Body of pancreas (tissue), 4 donors: ENCODE measurements at regions not wholly inside any gene's neighbourhood (a gene's known extent, or its start where the extent isn't known, plus 50 kb on each side); places are given as distances from the start of the nearest gene placed in this dataset.

ENCODE experiments used
- ATAC-seq: fragments of 150-250 bp; one replicate; pipeline ENCODE4 v1.9.1; 2016
- DNase-seq, 4 donors: peaks; one replicate each; pipeline ENCODE4 v3.0.0-alpha.2; 2019
- H3K27ac ChIP-seq, 4 donors: fragments of 200-600 bp; sonication (generic); 1 replicate in 3 of 4; 2 replicates in 1 of 4; pipeline versions ENCODE4 v1.5.1 to v1.6.1; 2016 to 2019; ENCODE audit warnings: mild to moderate bottlenecking in 1 of 4, mixed read lengths in 1 of 4, moderate library complexity in 1 of 4
- H3K27me3 ChIP-seq, 2 donors: fragments of 200-600 bp; sonication (generic); one replicate each; pipeline ENCODE4 v1.6.0; 2016; ENCODE audit warnings: mild to moderate bottlenecking in 1 of 2
- H3K36me3 ChIP-seq, 2 donors: fragments of 200-600 bp; sonication (generic); replicated peaks in 1 of 2; 2 replicates each; pipeline ENCODE4 v1.5.1; 2016; ENCODE audit warnings: low read depth in 2 of 2; ENCODE audit not compliant: insufficient read depth in 1 of 2
- H3K4me1 ChIP-seq: fragments of 200-600 bp; sonication (generic); one replicate; pipeline ENCODE4 v1.6.0; 2016
- H3K4me3 ChIP-seq, 2 donors: fragments of 200-600 bp; sonication (generic); 1 replicate in 1 of 2; 2 replicates in 1 of 2; pipeline ENCODE4 v1.5.1; 2016 to 2019
- H3K9me3 ChIP-seq, 3 donors: fragments of 200-600 bp; sonication (generic); 1 replicate in 2 of 3; 2 replicates in 1 of 3; pipeline ENCODE4 v1.5.1; 2016
- CTCF ChIP-seq, 7 experiments: fragments of 450-650 bp in 4 of 7; fragments of 200-600 bp in 3 of 7; sonication (generic) in 3 of 7; IDR thresholded peaks; one replicate each; pipeline ENCODE4 v1.5.1; 2016 to 2019; ENCODE audit warnings: antibody characterized with exemption in 7 of 7
- POLR2A ChIP-seq, 3 donors: fragments of 450-650 bp; IDR thresholded peaks; one replicate each; pipeline ENCODE4 v1.6.1; 2016; ENCODE audit warnings: antibody characterized with exemption in 3 of 3, mild to moderate bottlenecking in 2 of 3
- WGBS, 2 donors: methylation state at CpG; one replicate each; pipeline ENCODE4 v1.1.5; 2017; 5-methylcytosine and 5-hydroxymethylcytosine counted together
- intact Hi-C: fragments of 100-400 bp; cut with DNase I; formaldehyde crosslinking; loops from one replicate; pipeline ENCODE4 v1.15.1; 2023

DNA sequence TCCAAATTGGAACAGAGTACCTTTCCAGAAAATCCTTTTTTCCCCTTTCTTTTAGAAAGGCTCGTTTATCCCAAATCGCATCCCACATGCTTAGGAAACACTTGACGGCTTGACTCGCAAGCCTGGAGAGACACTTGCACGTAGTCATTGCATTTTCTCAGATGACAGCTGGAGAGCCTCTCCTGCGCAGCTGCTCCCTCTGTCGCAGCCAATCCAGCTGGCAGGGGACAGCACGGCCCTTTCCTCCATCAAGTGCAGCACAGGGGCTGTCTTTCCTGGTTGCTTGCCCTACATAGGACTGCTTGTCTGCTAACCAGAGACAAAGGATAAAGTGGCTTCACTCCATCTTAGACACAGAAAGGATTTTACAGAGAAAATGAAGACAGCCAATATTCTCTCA lies 77.6 kb upstream of the RGS17 start:
- Histone ChIP-seq H3K27me3 (no peaks in the 10 kb centered on the region), H3K4me1 (no peaks in the 10 kb centered on the region), H3K36me3 (no peaks in the 10 kb centered on the region), H3K9me3 (no peaks in the 10 kb centered on the region), H3K4me3 (no peak overlapping the region), H3K27ac (no peak overlapping the region)
- intact Hi-C loops: no loop called here
- DNase-seq (peak in 1 of 4 donors; percentile 3), ATAC-seq (no peak)
- TF ChIP-seq CTCF (IDR thresholded peaks at IDR 0.05): no peak
- 59 to 77% methylated on average over 8 of the region's 8 CpGs for WGBS, 2 donors

DNA sequence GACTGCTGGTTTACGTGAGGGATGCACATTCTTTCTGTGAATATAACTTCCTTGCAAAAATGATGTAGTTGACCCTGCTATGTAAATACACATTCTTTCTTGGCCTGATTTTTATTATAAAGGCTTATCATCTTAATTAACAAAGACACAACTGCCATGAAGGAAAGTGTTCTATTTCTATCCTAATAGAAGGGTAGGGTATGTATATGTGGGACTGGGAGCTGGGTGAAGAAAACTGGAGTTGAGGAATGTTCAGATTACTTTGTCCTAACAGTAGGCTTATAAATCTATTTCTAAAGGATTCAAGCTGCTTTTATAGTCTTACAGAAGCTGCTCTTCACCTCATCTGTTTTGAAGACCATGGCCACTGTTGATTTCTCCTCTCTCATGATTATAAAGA lies 76.5 kb upstream of the RGS17 start:
- H3K4me3 ChIP-seq: no peak overlapping the region
- 54 to 65% methylated on average over 1 of the region's 1 CpG for WGBS, 2 donors
- intact Hi-C loops: no loop called here
- no peaks in the 10 kb centered on the region for H3K27me3 ChIP-seq
- TF ChIP-seq CTCF (IDR thresholded peaks at IDR 0.05) (no peak), POLR2A (IDR thresholded peaks at IDR 0.05) (no peak)
- ATAC-seq: no peak
- DNase-seq: no peak
- H3K9me3 ChIP-seq: no peaks in the 10 kb centered on the region
- no peaks in the 10 kb centered on the region for H3K36me3 ChIP-seq
- H3K4me1 ChIP-seq: no peaks in the 10 kb centered on the region
- H3K27ac ChIP-seq: no peak overlapping the region

GRCh38 chr6:153207006-153207405 lies 75.9 kb upstream of the RGS17 start:
- Histone ChIP-seq H3K36me3 (no peaks in the 10 kb centered on the region), H3K4me1 (no peaks in the 10 kb centered on the region), H3K4me3 (no peak overlapping the region), H3K27ac (no peak overlapping the region), H3K9me3 (no peaks in the 10 kb centered on the region), H3K27me3 (no peaks in the 10 kb centered on the region)
- no peak for TF ChIP-seq CTCF (IDR thresholded peaks at IDR 0.05)
- TF ChIP-seq POLR2A (IDR thresholded peaks at IDR 0.05): no peak
- ATAC-seq (no peak), DNase-seq (no peak)
- WGBS, 2 donors: 33 to 37% methylated on average over 2 of the region's 2 CpGs
- intact Hi-C loops: no loop called here

DNA sequence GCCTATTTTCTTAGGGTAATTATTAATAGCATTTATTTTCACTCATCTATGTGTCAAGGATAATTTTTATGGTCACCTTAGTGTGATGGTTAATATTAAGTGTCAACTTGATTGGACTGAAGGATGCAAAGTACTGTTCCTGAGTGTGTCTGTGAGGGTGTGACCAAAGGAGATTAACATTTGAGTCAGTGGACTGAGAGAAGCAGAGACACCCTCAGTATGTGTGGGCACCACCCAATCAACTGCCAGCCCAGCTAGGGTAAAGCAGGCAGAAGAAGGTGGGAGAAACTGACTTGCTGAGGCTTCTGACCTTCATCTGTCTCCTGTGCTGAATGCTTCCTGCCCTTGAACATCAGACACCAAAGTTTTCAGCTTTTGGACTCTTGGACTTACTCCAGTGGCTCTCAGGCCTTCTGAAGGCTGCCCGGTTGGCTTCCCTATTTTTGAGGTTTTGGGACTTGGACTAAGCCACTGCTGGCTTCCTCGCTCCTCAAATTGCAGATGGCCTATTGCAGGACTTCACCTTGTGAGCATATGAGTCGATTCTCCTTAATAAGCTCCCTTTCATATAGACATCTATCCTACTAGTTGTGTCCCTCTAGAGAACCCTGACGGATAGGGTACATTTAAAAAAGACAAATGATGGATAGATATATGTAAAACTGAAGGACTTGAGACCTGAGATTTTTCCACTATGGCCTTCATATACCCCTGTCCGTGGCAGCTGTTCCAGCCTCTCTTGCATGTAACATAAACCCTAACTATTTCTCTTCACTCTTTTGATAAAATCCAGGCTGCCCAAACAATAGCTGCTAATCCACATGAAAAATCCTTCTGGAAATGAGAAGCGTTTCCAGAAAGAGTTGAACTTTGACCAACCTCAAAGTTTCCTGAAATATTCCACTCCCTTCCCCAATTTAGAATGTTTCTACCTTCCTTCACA lies 62.1 kb upstream of the RGS17 start:
- no peaks in the 10 kb centered on the region for H3K4me1 ChIP-seq
- H3K27me3 ChIP-seq: no peaks in the 10 kb centered on the region
- no peak overlapping the region for H3K27ac ChIP-seq
- H3K36me3 ChIP-seq: no peaks in the 10 kb centered on the region
- no peak overlapping the region for H3K4me3 ChIP-seq
- ATAC-seq (no peak), DNase-seq (no peak)
- intact Hi-C loops: no loop called here
- TF ChIP-seq CTCF (IDR thresholded peaks at IDR 0.05): no peak
- no peak for TF ChIP-seq POLR2A (IDR thresholded peaks at IDR 0.05)
- 65% methylated on average over 6 of the region's 6 CpGs for WGBS, 2 donors
- H3K9me3 ChIP-seq: no peaks in the 10 kb centered on the region

DNA sequence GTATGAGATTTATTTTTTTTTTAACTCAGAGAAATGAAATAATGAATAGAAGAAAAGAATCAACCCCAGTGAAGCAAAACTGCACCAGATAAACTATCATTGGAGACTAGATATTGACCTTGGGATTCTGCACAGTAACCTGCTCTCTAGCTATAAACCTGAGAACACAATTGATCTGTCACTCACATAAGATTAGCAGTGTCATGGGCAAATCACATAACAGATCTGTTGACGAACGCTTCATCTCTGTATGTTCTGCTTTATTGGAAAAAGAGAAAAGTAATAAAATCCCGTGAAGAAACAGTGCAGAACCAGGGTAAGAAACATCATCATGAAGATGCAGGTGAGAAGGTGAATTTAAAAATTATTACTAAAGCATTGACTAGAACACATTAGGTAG lies 52.8 kb upstream of the RGS17 start:
- no peak for DNase-seq
- intact Hi-C loops: no loop called here

More for the DNA sequence above, 52.8 kb upstream of the RGS17 start:
- Histone ChIP-seq H3K4me1 (no peaks in the 10 kb centered on the region), H3K27ac (no peak overlapping the region), H3K27me3 (no peaks in the 10 kb centered on the region), H3K9me3 (no peaks in the 10 kb centered on the region), H3K4me3 (no peak overlapping the region), H3K36me3 (no peaks in the 10 kb centered on the region)
- no peak for ATAC-seq
- no peak for TF ChIP-seq POLR2A (IDR thresholded peaks at IDR 0.05)
- TF ChIP-seq CTCF (IDR thresholded peaks at IDR 0.05): no peak
- 64 to 69% methylated on average over 3 of the region's 3 CpGs for WGBS, 2 donors
